ENCODE measurements at regions not wholly inside any gene's neighbourhood (a gene's known extent, or its start where the extent isn't known, plus 50 kb on each side); places are given as distances from the start of the nearest gene placed in this dataset.

DNA sequence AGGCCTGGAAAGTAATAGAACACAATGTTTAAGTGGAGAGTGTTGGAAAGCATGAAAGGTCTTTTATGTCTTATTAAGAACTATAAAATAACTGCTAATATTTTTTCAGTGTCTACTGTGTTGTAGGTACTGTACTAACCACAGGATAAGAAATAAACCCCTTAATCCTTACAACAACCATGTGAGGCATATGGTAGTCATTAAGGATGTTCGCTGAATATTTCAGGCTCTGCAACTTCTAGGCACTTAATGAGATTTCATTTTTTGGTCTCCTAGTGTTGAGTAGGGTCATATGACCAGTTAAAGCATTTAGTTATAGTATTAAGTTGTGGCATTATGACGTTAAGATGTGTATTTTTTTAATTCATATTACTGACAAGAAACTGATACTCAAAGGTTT is 346.6 kb upstream of the KCNH7 start:
- TF ChIP-seq GATA2 (IDR thresholded peaks at IDR 0.05; ENCODE audit: low read depth, low read length): no peak
- no peak for TF ChIP-seq GATA3 (IDR thresholded peaks at IDR 0.05; ENCODE audit: low read depth, low read length)

Data from SH-SY5Y (cell line).